AG04449 (cell line): ENCODE measurements at regions not wholly inside any gene's neighbourhood (a gene's known extent, or its start where the extent isn't known, plus 50 kb on each side); places are given as distances from the start of the nearest gene placed in this dataset.

Source experiments
- CTCF ChIA-PET: fragments of 350-600 bp; formaldehyde crosslinking; extraction: SDS; loops from one replicate; lab custom pipeline; 2021; ENCODE audit warnings: antibody characterized with exemption; lab: Yijun Ruan, JAX
- POLR2A ChIA-PET: fragments of 400-600, 350-600 bp; formaldehyde crosslinking; extraction: SDS; loops from one replicate; lab custom pipeline; 2020; ENCODE audit warnings: antibody characterized with exemption, inconsistent platforms; lab: Yijun Ruan, JAX
- DNase-seq: peaks from one replicate; pipeline ENCODE4 v3.0.0-alpha.2; 2010; ENCODE audit warnings: low read depth, low spot score
- H3K4me3 ChIP-seq: 2 replicates; pipeline ENCODE4 v1.5.1; 2011; ENCODE audit warnings: low read depth, mild to moderate bottlenecking, control low read depth, low read length
- TF ChIP-seq, protein P1 (sequence below): IDR thresholded peaks from one replicate; pipeline ENCODE4 v1.5.1; 2011; ENCODE audit warnings: mild to moderate bottlenecking, moderate library complexity, low read length, control low read depth, inconsistent platforms; ENCODE audit not compliant: insufficient read depth; ENCODE audit errors: missing control alignments

DNA sequence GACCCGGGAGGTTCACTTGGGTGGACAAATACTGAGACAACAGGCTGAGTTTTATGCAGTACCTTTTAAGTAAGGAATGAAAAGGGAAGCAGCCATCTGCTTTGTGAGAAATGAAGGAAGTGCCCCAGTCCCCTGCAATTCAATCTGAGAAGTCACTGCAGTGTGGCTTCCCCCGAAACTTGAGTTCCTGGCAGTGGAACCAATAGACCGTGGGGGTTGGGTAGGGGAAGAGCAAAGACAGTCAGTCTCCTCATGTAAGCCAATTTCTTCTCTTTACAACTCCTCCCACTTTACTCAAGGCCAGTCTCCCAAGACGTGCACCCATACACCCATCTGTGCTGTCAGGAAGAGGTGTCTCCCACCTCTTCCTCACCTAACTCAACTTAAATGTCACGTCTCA lies 206.5 kb downstream of the BCAT1 start:
- TF ChIP-seq, protein P1, sequence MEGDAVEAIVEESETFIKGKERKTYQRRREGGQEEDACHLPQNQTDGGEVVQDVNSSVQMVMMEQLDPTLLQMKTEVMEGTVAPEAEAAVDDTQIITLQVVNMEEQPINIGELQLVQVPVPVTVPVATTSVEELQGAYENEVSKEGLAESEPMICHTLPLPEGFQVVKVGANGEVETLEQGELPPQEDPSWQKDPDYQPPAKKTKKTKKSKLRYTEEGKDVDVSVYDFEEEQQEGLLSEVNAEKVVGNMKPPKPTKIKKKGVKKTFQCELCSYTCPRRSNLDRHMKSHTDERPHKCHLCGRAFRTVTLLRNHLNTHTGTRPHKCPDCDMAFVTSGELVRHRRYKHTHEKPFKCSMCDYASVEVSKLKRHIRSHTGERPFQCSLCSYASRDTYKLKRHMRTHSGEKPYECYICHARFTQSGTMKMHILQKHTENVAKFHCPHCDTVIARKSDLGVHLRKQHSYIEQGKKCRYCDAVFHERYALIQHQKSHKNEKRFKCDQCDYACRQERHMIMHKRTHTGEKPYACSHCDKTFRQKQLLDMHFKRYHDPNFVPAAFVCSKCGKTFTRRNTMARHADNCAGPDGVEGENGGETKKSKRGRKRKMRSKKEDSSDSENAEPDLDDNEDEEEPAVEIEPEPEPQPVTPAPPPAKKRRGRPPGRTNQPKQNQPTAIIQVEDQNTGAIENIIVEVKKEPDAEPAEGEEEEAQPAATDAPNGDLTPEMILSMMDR = no peak
- no peak for DNase-seq
- no peak overlapping the region for H3K4me3 ChIP-seq
- POLR2A ChIA-PET = no interaction called here
- CTCF ChIA-PET = no interaction called here

DNA sequence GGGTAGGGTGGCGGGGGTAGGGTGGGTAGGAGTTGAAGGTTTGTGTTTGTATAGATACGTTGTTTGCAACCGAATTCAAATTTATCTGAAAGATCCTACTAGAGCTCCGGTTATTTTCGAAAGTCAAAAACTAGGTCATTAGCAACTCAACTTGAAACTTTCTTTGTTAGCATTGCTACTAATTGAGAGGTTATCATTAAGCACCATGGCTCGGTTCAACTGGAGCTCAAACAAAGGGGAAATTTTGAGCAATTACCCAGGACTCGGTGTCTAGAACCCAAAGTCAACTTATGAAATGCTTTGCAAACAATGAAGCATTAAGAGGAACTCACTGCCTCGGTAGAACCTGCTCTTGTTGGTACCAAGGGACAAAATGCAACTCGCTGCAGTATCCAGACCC lies 207.7 kb downstream of the BCAT1 start:
- DNase-seq = no peak
- ChIA-PET POLR2A (no interaction called here), CTCF (no interaction called here)
- no peak overlapping the region for H3K4me3 ChIP-seq
- TF ChIP-seq, protein P1 = no peak

DNA sequence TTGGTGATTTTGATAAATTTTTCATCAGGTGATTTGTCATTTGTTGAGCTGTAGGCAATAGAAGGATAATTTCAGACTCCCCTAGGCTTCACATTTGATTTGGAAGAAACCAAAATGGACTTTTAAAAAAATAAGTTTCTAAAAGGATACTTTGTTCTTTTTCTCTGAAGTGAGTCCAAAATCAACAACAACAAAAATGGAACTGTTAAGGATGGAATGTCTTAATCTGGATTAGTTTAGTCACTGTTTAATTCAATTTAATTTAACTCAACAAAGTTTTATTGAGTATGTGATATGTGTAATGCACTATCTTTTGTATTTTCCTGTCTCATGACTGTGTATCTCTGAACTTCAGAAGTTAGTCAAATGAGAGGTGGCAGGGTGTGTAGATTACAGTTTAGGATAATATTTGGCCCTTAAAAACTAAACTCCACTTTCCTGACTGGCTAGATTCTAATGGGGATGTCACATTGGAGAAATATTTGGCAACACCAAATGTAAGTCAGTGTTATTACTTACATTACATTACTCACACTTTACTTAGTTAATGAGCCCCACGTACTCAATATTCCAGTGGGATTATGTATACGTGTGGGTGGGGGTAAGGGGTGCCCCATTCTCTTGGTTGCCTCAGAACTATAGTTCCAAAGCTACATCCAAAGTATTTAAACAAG lies 209.7 kb downstream of the BCAT1 start:
- no peak for DNase-seq
- ChIA-PET POLR2A (no interaction called here), CTCF (no interaction called here)
- no peak overlapping the region for H3K4me3 ChIP-seq
- TF ChIP-seq, protein P1 = no peak

DNA sequence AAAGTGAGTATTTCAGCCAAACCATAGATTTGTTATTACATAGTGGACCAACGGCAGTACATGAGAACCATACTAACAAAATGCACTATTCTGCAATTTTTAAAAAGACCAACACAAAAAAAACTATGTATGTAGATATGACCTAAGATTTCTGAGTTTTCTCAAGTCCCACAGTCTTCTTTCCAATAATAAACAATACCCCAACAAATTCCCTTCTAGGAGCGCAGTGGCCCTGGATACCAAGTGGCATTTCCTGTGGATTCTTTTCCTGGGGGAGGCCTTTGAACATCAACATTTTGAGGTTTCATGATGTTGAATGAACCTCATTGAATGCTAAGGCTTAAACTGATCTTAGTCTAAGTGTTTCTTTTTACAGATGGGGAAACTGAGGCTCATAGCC lies 210.5 kb downstream of the BCAT1 start:
- no peak overlapping the region for H3K4me3 ChIP-seq
- TF ChIP-seq, protein P1 = no peak
- POLR2A ChIA-PET = no interaction called here
- CTCF ChIA-PET = no interaction called here
- DNase-seq = no peak

DNA sequence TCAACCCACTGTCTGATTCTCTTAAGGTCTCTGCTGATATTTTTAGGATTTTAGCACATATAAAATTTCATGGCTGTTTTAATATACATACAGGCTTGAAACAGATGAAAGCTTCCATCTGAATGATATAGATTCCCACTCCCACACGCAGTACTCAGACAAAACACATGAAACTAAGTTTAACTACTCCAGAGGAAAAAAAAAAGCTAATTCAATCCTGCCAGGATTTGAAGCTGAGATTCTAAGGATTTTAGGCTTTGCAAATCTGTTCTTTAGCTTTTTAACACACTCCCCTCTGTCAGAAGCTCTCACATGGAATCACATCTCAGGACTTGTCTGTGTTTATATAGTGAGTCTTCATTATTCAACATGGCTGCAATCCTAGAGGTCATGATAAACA lies 217.3 kb downstream of the BCAT1 start:
- POLR2A ChIA-PET = interaction anchor here (0.6 kb wide), 1 partner anchor 871 kb away, joined by 3 read pairs; no protein-coding TSS in a partner anchor
- DNase-seq = no peak
- CTCF ChIA-PET = no interaction called here
- H3K4me3 ChIP-seq = no peak overlapping the region
- TF ChIP-seq, protein P1 = no peak

DNA sequence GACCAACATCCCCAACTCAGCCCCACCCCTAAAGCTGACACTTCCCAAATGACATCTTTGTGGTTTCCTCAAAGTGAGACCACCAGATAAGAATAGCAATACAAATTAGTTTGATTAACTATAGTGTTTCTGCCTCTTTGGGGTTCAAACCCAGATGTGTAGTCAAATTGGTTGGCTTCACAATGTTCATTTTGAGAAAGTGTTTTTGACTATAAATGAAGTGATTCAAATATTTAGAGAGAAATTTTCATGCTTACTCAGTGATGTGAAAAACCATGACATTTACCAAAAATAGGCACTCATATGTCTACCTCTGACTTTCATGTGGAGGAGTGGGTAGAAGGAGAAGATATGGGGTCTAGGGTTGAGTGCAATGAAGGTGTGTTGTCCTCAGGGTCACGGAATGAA lies 218.4 kb downstream of the BCAT1 start:
- POLR2A ChIA-PET = no interaction called here
- TF ChIP-seq, protein P1 = no peak

More for the DNA sequence above, 218.4 kb downstream of the BCAT1 start:
- H3K4me3 ChIP-seq = no peak overlapping the region
- no peak for DNase-seq
- CTCF ChIA-PET = interaction anchor here (0.7 kb wide), 1 partner anchor 9 kb away, joined by 3 read pairs; no protein-coding TSS in a partner anchor
